ENCODE measurements at regions not wholly inside any gene's neighbourhood (a gene's known extent, or its start where the extent isn't known, plus 50 kb on each side); places are given as distances from the start of the nearest gene placed in this dataset.
"Not testable (repeated sequence)": the region's sequence is repeated elsewhere in the genome, so short reads cannot be mapped to it uniquely, and the experiment has no call there.

- DNase-seq, result no peak
These were observed 686.3 kb upstream of the HS6ST1 start for GRCh38 chr2:129004940-129005490.

DNA sequence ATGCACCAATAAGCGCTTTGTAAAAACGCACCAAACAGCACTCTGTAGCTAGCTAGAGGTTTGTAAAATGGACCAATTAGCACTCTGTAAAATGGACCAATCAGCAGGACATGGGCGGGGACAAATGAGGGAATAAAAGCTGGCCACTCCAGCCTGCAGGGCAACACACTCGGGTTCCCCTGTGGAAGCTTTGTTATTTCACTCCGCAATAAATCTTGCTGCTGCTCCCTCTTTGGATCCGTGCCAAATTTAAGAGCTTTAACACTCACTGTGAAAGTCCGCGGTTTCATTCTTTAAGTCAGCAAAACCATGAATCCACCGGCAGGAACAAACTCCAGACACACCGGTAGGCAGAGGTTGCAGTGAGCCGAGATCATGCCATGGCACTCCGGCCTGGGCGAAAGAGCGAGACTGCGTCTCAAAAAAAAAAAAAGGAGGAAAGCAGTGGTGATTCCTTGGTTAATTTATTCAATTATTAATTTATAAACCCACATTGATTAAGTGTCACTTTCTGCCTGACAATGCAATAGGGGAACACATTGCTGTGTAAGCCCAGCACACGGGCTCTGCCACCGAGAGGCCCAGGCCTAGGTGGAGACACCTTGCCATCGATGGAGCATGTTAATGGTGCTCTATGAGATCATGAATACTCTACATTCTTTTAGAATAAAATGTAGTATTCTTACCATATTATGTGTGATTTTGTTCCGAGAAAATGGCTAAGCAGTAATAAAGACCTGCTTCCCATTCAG, 687.6 kb upstream of the HS6ST1 start:
- no peak for DNase-seq

- DNase-seq, result no peak
These were observed 688.2 kb upstream of the HS6ST1 start for GRCh38 chr2:129006901-129007300.

- no peak for DNase-seq
These were observed 689.6 kb upstream of the HS6ST1 start for GRCh38 chr2:129008055-129008880.

DNA sequence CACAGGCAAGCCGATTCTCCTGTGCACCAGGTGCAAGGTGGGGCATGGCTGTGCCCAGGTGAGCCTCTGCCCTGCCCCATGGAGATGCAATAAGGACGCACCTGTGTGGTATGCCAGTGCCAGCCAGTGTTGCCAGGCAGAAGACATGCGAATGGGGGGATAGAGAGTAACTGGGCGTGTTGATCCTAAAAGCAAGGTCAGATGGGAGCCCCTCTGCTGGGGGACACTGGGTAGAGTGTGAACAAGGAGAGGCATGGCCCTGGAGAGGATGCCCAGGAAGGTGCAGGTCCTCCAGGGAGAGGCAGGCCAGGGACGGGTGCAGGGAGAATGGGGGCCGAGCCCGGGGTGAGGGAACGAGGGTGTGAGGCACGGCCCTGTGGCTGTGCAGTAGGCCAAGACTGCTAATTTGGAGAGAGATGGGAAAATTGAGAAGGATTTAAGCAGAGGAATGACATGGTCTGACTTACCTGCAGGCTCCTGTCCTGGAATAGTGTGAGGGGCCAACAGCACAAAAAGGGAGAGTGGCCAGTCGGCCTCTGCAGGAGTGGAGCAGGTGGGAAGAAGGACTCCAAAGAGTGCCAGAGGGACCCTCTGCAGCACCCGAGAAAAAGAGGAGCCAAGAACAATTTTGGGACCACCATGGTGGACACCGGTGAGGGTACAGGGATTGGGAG, 690.4 kb upstream of the HS6ST1 start:
- no peak for DNase-seq

GRCh38 chr2:129009555-129010146, 691.0 kb upstream of the HS6ST1 start:
- DNase-seq, result no peak

DNA sequence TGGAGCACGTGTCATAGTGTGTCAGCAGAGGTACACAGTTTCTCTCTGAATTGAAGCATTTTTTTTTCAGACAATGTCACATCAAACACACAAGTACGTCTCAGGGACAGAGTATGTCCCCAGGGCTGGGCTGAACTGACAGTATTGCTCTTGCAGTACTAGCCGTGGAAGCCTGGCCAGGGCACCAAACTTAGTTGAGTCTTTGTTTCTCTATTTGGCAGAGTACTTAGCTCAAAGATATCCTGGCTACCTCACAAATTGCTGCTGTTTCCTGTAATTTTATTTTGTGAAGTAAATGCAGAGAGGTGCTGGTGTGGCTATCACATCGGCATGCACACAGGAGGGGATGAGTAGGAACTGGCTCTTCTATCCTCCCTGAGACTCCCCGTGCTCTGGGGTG, 691.6 kb upstream of the HS6ST1 start:
- DNase-seq, result no peak

DNA sequence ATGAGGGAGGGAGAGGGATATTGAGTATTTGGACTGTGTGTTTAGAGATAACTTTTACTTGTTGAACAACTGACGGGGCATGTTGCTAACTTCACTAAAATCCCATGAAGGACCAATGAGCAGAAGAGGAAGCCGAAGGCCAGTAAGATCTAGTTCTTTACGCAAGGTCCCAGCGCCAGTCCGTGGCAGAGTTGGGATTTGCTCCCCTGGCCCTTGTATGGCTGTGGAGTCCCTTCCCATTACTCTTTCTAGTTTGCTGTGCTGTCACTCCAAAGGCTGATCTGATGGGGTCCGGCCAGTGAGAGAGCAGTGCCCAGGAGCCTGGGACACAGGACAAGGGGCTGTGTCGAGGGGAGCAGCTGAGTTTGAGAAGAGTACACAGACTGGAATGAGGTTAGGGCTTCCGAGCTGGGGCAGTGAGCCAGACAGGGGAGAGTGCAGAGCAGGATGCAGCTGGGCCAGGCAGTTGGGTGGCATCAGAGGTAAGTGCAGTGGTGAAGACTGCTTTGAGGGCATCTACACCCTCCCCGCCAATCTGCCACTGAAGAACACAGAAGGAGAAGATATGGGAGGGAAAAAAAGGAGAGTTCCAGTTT, 692.9 kb upstream of the HS6ST1 start:
- DNase-seq, result no peak

DNA sequence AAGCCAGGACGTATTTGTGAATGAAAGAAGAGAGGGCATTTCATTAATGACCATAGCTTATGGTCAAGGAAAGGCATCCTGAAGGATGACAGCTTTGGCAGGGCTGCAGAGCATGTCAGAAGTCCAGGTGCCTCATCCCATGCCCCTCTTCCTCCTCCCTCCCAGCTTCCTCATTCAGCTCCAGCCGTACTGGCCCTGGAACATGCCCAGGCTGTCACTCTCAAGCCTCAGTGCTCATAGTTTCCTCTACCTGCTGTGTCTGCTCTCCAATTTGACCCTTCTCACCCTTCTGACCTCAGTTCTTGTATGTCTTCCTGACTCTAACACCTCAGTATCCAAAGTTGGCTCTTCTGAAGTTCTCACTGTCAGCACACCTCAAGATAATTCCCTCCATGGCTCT, 695.8 kb upstream of the HS6ST1 start:
- no peak for DNase-seq

GRCh38 chr2:129015397-129016285, 697.0 kb upstream of the HS6ST1 start:
- DNase-seq, result no peak

DNA sequence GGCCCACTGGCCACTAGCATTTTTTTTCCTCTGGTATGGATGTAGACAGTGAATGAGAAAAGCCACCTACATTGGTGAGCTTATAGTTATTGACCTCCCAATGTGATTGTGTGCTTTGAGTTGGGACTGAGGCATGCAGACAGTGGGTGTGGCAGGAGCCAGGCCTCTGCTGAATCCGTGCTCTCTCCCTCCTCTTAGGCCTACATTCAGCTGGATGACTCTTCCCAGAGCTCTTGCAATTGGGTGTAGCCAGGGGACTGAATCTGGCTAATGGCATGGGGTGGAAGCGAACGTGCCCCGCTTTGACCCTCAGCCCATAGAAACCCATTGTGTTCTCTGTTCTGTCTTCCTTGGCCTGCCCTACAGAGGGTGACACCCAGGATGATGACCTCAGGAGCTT, 698.3 kb upstream of the HS6ST1 start:
- DNase-seq, result no peak

DNA sequence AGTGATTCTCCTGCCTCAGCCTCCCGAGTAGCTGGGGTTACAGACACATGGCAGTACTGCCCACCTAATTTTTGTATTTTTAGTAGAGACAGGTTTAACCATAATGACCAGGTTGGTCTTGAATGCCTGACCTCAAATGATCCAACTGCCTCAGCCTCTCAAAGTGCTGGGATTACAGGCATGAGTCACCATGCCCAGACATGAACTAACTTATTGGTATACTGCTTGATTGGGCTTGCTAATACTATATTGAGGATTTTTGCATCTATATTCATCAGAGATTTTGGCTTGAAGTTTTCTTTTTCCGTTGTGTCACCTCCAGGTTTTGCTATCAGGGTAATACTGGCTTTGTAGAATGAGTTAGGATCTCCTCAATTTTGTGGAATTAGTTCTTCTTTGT, 706.1 kb upstream of the HS6ST1 start:
- DNase-seq, result no peak

GRCh38 chr2:129035992-129036391, 717.3 kb upstream of the HS6ST1 start:
- no peak for DNase-seq

- not testable (repeated sequence) for DNase-seq
These were observed 725.0 kb upstream of the HS6ST1 start for GRCh38 chr2:129043677-129044076.

- DNase-seq, result not testable (repeated sequence)
These were observed 727.8 kb upstream of the HS6ST1 start for GRCh38 chr2:129046475-129046874.

DNA sequence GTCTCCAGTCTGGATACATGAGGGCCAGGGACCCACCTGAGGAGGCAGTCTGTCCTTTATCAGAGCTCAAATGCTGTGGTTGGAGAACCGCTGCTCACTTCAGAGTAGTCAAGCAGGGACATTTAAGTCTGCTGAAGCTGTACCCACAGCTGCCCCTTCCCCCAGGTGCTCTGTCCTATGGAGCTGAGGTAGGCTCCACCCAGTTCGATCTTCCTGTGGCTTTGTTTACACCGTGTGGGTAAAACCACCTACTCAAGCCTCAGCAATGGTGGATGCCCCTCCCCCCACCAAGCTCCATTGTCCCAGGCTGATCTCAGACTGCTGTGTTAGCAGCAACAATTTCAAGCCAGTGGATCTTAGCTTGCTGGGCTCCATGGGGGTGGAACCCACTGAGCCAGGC, 731.4 kb upstream of the HS6ST1 start:
- no peak for DNase-seq

DNA sequence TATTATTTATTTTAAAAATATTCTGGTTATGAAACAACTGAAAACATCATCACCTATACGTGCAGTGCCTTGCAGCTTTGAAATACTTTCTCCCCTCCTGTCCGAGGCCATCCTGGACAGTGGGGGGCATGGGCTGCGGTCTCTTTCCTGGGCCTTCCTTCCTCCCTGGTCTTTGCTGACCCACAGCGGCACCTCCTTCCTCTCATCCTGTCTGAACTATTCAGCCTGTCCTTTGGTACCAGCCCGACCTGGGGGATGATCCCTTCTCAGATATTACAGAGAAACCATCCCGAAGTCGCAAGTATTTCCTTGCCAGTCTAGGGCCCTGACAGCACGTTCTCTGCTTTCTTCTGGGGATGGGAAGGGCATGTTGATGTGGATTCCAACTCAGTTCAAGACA, 736.6 kb upstream of the HS6ST1 start:
- no peak for DNase-seq

DNA sequence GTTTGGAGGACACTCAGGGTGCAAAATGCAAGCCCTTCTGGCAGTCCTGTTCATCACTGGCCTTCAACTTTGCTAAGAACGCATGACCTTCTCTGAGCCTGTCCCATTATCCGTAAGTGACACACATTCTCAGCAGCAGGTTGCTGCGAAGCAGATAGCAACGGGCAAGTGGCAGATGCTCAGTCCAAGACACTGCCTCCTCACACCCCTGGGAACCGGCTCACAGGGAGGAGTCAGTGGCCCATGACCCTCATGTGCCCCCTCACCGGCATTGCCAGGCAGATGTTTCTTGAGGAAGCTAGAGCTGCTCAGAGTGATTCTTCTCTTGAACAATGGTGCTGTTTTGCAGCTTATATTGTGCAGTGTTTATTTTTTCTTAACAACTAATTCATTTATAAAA, 737.2 kb upstream of the HS6ST1 start:
- DNase-seq, result no peak

GRCh38 chr2:129056309-129056958, 737.8 kb upstream of the HS6ST1 start:
- no peak for DNase-seq

- no peak for DNase-seq
These were observed 738.3 kb upstream of the HS6ST1 start for GRCh38 chr2:129056959-129057317.

DNA sequence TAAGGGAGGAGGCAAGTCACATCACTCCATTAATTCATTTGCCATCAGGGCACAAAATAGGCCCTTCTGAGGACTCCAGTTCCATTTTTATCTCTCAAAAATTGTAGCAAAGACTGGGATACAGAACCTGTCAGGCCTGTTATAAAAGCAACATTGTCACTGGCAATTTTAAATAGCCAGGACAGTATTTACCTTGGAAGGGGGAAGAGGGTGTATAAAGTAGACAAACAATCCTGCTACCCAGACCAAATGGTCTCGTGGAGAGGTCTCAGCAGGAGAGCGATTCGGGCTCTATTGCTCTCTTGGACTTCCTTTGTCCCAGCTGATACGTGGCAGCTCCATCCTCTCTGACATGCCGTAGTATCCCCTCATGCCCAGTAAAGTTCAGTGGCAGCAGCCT, 740.3 kb upstream of the HS6ST1 start:
- DNase-seq, result no peak

All from activated gamma-delta T cell (primary cell).